NCI-H69 (cell line): ENCODE measurements at regions not wholly inside any gene's neighbourhood (a gene's known extent, or its start where the extent isn't known, plus 50 kb on each side); places are given as distances from the start of the nearest gene placed in this dataset.

Source experiments
- DNase-seq: peaks from one replicate; lab custom pipeline; 2025; lab: John Stamatoyannopoulos, UW

- DNase-seq, result no peak
These were observed 178.5 kb downstream of the SH2D1A start for GRCh38 chrX:124524852-124525251.

GRCh38 chrX:124529786-124530185, 183.4 kb downstream of the SH2D1A start:
- DNase-seq, result no peak

- no peak for DNase-seq
These were observed 184.4 kb downstream of the SH2D1A start for GRCh38 chrX:124530803-124531202.

- DNase-seq, result no peak
These were observed 188.2 kb downstream of the SH2D1A start for GRCh38 chrX:124534536-124534935.

GRCh38 chrX:124540474-124540873, 194.1 kb downstream of the SH2D1A start:
- DNase-seq, result no peak

- DNase-seq, result peak; percentile 85
These were observed 202.2 kb downstream of the SH2D1A start for GRCh38 chrX:124548571-124548970.

- peak; percentile 11 for DNase-seq
These were observed 208.8 kb downstream of the SH2D1A start for GRCh38 chrX:124555036-124555595.

GRCh38 chrX:124557976-124558375, 211.6 kb downstream of the SH2D1A start:
- DNase-seq, result no peak

GRCh38 chrX:124573468-124573867, 227.1 kb downstream of the SH2D1A start:
- no peak for DNase-seq

GRCh38 chrX:124592744-124593143, 246.4 kb downstream of the SH2D1A start:
- DNase-seq, result no peak

- DNase-seq, result peak; percentile 44
These were observed 247.8 kb downstream of the SH2D1A start for GRCh38 chrX:124594017-124594651.

- no peak for DNase-seq
These were observed 259.1 kb downstream of the SH2D1A start for GRCh38 chrX:124605511-124605910.

GRCh38 chrX:124606724-124607123, 260.4 kb downstream of the SH2D1A start:
- DNase-seq, result no peak

GRCh38 chrX:124619710-124620109, 273.3 kb downstream of the SH2D1A start:
- no peak for DNase-seq

GRCh38 chrX:124634363-124634762, 288.0 kb downstream of the SH2D1A start:
- DNase-seq, result peak; percentile 67

GRCh38 chrX:124641737-124642491, 295.6 kb downstream of the SH2D1A start:
- peak; percentile 42 for DNase-seq

GRCh38 chrX:124646403-124646802, 300.0 kb downstream of the SH2D1A start:
- no peak for DNase-seq

GRCh38 chrX:124651031-124651430, 304.7 kb downstream of the SH2D1A start:
- DNase-seq, result peak; percentile 88

GRCh38 chrX:124665621-124666400, 319.4 kb downstream of the SH2D1A start:
- DNase-seq, result no peak

- peak; percentile 79 for DNase-seq
These were observed 332.8 kb downstream of the SH2D1A start for GRCh38 chrX:124679199-124679598.

GRCh38 chrX:124680287-124680686, 333.9 kb downstream of the SH2D1A start:
- no peak for DNase-seq

GRCh38 chrX:124690495-124690894, 344.1 kb downstream of the SH2D1A start:
- no peak for DNase-seq

GRCh38 chrX:124699876-124700275, 353.5 kb downstream of the SH2D1A start:
- DNase-seq, result no peak
